ENCODE measurements at regions not wholly inside any gene's neighbourhood (a gene's known extent, or its start where the extent isn't known, plus 50 kb on each side); places are given as distances from the start of the nearest gene placed in this dataset.

DNA sequence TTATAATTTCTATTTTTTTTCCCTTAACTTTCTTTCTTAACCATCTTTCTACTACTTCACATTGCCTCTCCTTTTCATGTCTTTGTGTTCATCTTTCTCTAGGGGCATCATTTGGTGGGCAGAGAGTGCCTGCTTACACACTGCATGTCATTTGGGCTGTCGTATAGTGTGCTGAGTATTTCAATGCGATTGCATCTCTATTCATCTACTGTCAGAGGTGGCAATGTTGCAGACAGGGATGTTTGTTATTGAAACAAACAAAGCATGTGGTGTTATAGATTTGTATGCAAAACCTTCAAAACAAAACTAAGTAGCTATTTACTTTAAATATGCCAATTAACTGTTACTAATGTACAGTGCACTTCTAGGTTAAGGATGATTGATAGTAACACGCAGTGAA, 141.1 kb upstream of the MEF2C start:
- Histone ChIP-seq H3K18ac (ENCODE audit: extremely low read depth, low read length) (no peak overlapping the region), H3K9ac (replicated peaks in 1 of 4; ENCODE audit: extremely low read depth in 1 of 4, low read depth in 3 of 4, low read length in 3 of 4) (no peak overlapping the region; a peak in 1 of 7 replicates), H4K8ac (ENCODE audit: extremely low read depth, insufficient read depth, low read length) (no peak overlapping the region), H4K91ac (replicated peaks; ENCODE audit: insufficient read length, low read length) (no peak overlapping the region), H2BK15ac (ENCODE audit: low read length) (no peak overlapping the region), H4K20me1 (replicated peaks in 1 of 2; ENCODE audit: control insufficient read depth in 1 of 2, insufficient read depth in 2 of 2, low read length in 2 of 2) (no peaks in the 10 kb centered on the region), H3K4me1 (replicated peaks in 1 of 4; ENCODE audit: control insufficient read depth in 3 of 4, insufficient read depth in 4 of 4, low read length in 3 of 4) (no peaks in the 10 kb centered on the region; a peak in 1 of 7 replicates), H3K23me2 (ENCODE audit: low read depth, low read length) (no peaks in the 10 kb centered on the region), H3K79me1 (ENCODE audit: low read depth, low read length) (no peaks in the 10 kb centered on the region), H3K56ac (replicated peaks; ENCODE audit: insufficient read length, low read depth, low read length) (no peak overlapping the region), H3K27me3 (replicated peaks in 1 of 4; ENCODE audit: control insufficient read depth in 3 of 4, extremely low read depth in 1 of 4, insufficient read depth in 3 of 4, low read length in 3 of 4) (no peaks in the 10 kb centered on the region), H3K9me3 (ENCODE audit: insufficient read depth in 2 of 2, low read depth in 1 of 2, low read length in 1 of 2) (peaks cover 9 to 10% of the 10 kb centered on the region in 2 experiments), H3K4me3 (ENCODE audit: extremely low read depth in 1 of 4, insufficient read depth in 2 of 4, low read depth in 3 of 4, low read length in 4 of 4) (no peak overlapping the region), H3K14ac (ENCODE audit: insufficient read length) (no peak overlapping the region), H2AFZ (ENCODE audit: low read length) (no peak overlapping the region), H3K79me2 (ENCODE audit: control insufficient read depth in 1 of 2, insufficient read depth in 2 of 2, low read length in 2 of 2) (no peaks in the 10 kb centered on the region), H3K36me3 (ENCODE audit: control insufficient read depth in 2 of 4, insufficient read depth in 4 of 4, low read length in 3 of 4) (no peaks in the 10 kb centered on the region; a peak in 1 of 8 replicates), H3K4me2 (ENCODE audit: insufficient read depth in 1 of 2, low read depth in 2 of 2, low read length in 2 of 2) (no peak overlapping the region), H4K5ac (ENCODE audit: insufficient read length, low read depth, low read length) (no peak overlapping the region), H2BK5ac (ENCODE audit: low read depth, low read length) (no peak overlapping the region), H2BK20ac (ENCODE audit: low read length) (no peak overlapping the region), H2BK120ac (replicated peaks; ENCODE audit: low read depth, low read length) (no peak overlapping the region), H3K4ac (replicated peaks; ENCODE audit: insufficient read length, low read depth, low read length) (no peak overlapping the region), H3K23ac (ENCODE audit: insufficient read length) (no peak overlapping the region), H2AK5ac (ENCODE audit: low read depth, low read length) (no peak overlapping the region), H2BK12ac (ENCODE audit: low read depth, low read length) (no peak overlapping the region), H3K27ac (ENCODE audit: low read depth, low read length) (no peak overlapping the region)
- 81% methylated on average over 3 of the region's 3 CpGs; no CpG with 5 or more reads in 1 of the 2 experiments for WGBS, 2 experiments (ENCODE audit: extremely low coverage in 1 of 2, insufficient coverage in 1 of 2, insufficient read length in 1 of 2, insufficient replicate concordance in 2 of 2, low coverage in 1 of 2, low lambda C conversion rate in 2 of 2, missing lambda C conversion rate in 1 of 2)
- no peak for TF ChIP-seq CREB1 (IDR thresholded peaks at IDR 0.05)
- TF ChIP-seq POLR2A (IDR thresholded peaks at IDR 0.05; ENCODE audit: control extremely low read depth in 1 of 2, low read depth in 2 of 2, low read length in 2 of 2): no peak
- TF ChIP-seq KDM1A (IDR thresholded peaks at IDR 0.05; ENCODE audit: borderline replicate concordance, low read length): no peak
- TF ChIP-seq FOSL1 (IDR thresholded peaks at IDR 0.05; ENCODE audit: insufficient read depth, low read depth, low read length): no peak
- TF ChIP-seq CHD2 (IDR thresholded peaks at IDR 0.05; ENCODE audit: low read length): no peak
- TF ChIP-seq SRF (IDR thresholded peaks at IDR 0.05; ENCODE audit: low read depth, low read length): no peak
- no peak for TF ChIP-seq ZNF274 (IDR thresholded peaks at IDR 0.05; ENCODE audit: borderline replicate concordance, extremely low read depth, low read length)
- TF ChIP-seq SP4 (IDR thresholded peaks at IDR 0.05; ENCODE audit: low read length): no peak
- no peak for TF ChIP-seq SIN3A (conservative IDR thresholded peaks at IDR 0.05 in 1 of 2, IDR thresholded peaks at IDR 0.05 in 1 of 2; ENCODE audit: low read depth in 1 of 2, low read length in 2 of 2)
- no peak for TF ChIP-seq TEAD4 (IDR thresholded peaks at IDR 0.05; ENCODE audit: low read depth, low read length)
- TF ChIP-seq BCL11A (IDR thresholded peaks at IDR 0.05; ENCODE audit: low read depth in 2 of 2, low read length in 2 of 2): no peak
- TF ChIP-seq JUND (IDR thresholded peaks at IDR 0.05; ENCODE audit: low read length): no peak
- ChIA-PET CTCF (ENCODE audit: partially characterized antibody) (no interaction called here), POLR2A (ENCODE audit: partially characterized antibody) (no interaction called here)
- DNase-seq (ENCODE audit: low read depth in 1 of 2, low spot score in 2 of 2) (no peak), FAIRE-seq (no peak)
